ENCODE measurements at regions not wholly inside any gene's neighbourhood (a gene's known extent, or its start where the extent isn't known, plus 50 kb on each side); places are given as distances from the start of the nearest gene placed in this dataset.

GRCh38 chr7:79524048-79524447, 70.6 kb upstream of the MAGI2 start:
- dilution Hi-C loops (cut with MboI; ENCODE audit: extremely low pct_ligation_motif_present, low sequenced_read_pairs) = no loop called here
- POLR2A ChIA-PET = no interaction called here

More at GRCh38 chr7:79524048-79524447, 70.6 kb upstream of the MAGI2 start:
- no peaks in the 10 kb centered on the region for H3K9me3 ChIP-seq (replicated peaks; ENCODE audit: control insufficient read depth, insufficient read depth, low read length)
- no peak overlapping the region for H2AFZ ChIP-seq (ENCODE audit: low read depth, low read length)
- H3K4me2 ChIP-seq (ENCODE audit: insufficient read depth, low read length) = no peak overlapping the region
- intact Hi-C loops (cut with micrococcal nuclease) = no loop called here
- H3K4me3 ChIP-seq (replicated peaks in 1 of 3; ENCODE audit: insufficient read depth in 1 of 3, low read depth in 1 of 3, low read length in 3 of 3) = no peak overlapping the region
- H3K4me1 ChIP-seq (ENCODE audit: control insufficient read depth, extremely low read depth, insufficient read depth, low read length) = no peaks in the 10 kb centered on the region
- TF ChIP-seq GATA2 (IDR thresholded peaks at IDR 0.05; ENCODE audit: insufficient read depth, insufficient read length, low read depth, low read length) (no peak), MAX (IDR thresholded peaks at IDR 0.05; ENCODE audit: insufficient read depth, insufficient read length) (no peak), POLR2A (IDR thresholded peaks at IDR 0.05; ENCODE audit: low read depth, low read length) (no peak), CTCF (IDR thresholded peaks at IDR 0.05; ENCODE audit: extremely low read depth in 1 of 2, insufficient read depth in 1 of 2, low read depth in 1 of 2, low read length in 2 of 2) (no peak), POLR2AphosphoS5 (IDR thresholded peaks at IDR 0.05; ENCODE audit: insufficient read depth, low read depth, low read length) (no peak), EZH2 (IDR thresholded peaks at IDR 0.05; ENCODE audit: borderline replicate concordance, low read depth, low read length, severe bottlenecking) (no peak), FOS (IDR thresholded peaks at IDR 0.05; ENCODE audit: borderline replicate concordance, insufficient read depth, low read length) (no peak), JUN (IDR thresholded peaks at IDR 0.05; ENCODE audit: borderline replicate concordance, insufficient read depth, insufficient read length, low read depth) (no peak), MYC (IDR thresholded peaks at IDR 0.05; ENCODE audit: low read depth, low read length) (no peak)
- H4K20me1 ChIP-seq (replicated peaks; ENCODE audit: control insufficient read depth, extremely low read depth, insufficient read depth, low read length) = no peaks in the 10 kb centered on the region
- CTCF ChIA-PET = no interaction called here
- H3K9ac ChIP-seq (replicated peaks; ENCODE audit: extremely low read depth, insufficient read depth, low read length) = no peak overlapping the region
- no peak for FAIRE-seq
- DNase-seq (ENCODE audit: low read depth, low spot score) = no peak
- H3K9me1 ChIP-seq (replicated peaks; ENCODE audit: control insufficient read depth, extremely low read depth, insufficient read depth, low read length) = no peaks in the 10 kb centered on the region
- H3K79me2 ChIP-seq (ENCODE audit: control insufficient read depth, insufficient read depth, low read length) = no peaks in the 10 kb centered on the region
- H3K27ac ChIP-seq (ENCODE audit: insufficient read depth, low read depth, low read length) = no peak overlapping the region
- H3K36me3 ChIP-seq (ENCODE audit: control insufficient read depth in 2 of 2, extremely low read depth in 1 of 2, insufficient read depth in 2 of 2, low read length in 2 of 2) = no peaks in the 10 kb centered on the region
- BruUV-seq (replicated peaks) = no TSS peak
- H3K27me3 ChIP-seq (ENCODE audit: control insufficient read depth in 2 of 2, insufficient read depth in 2 of 2, low read length in 2 of 2) = no peaks in the 10 kb centered on the region

All from endothelial cell of umbilical vein (primary cell).